Stimulated activated CD4-positive, alpha-beta T cell treated with anti-CD3 and anti-CD28 coated beads, Interleukin-15, amount 100 ng/mL, for 1 hour (primary cell): ENCODE measurements at regions not wholly inside any gene's neighbourhood (a gene's known extent, or its start where the extent isn't known, plus 50 kb on each side); places are given as distances from the start of the nearest gene placed in this dataset.

Source experiments
- DNase-seq, 2 donors: peaks; one replicate each; pipeline ENCODE4 v3.0.0-alpha.2; 2020; ENCODE audit warnings: low read depth in 1 of 2, low spot score in 1 of 2

GRCh38 chr10:28781296-28781695, 104.0 kb downstream of the BAMBI start:
- DNase-seq = no peak

GRCh38 chr10:28783087-28783486, 105.8 kb downstream of the BAMBI start:
- DNase-seq = no peak

GRCh38 chr10:28785018-28785417, 107.7 kb downstream of the BAMBI start:
- no peak for DNase-seq

- DNase-seq = no peak
Observed at GRCh38 chr10:28788252-28788651, 110.9 kb downstream of the BAMBI start.

GRCh38 chr10:28788762-28789161, 111.4 kb downstream of the BAMBI start:
- no peak for DNase-seq

GRCh38 chr10:28790146-28790545, 112.8 kb downstream of the BAMBI start:
- no peak for DNase-seq

- DNase-seq = no peak
Observed at GRCh38 chr10:28793482-28793881, 116.2 kb downstream of the BAMBI start.

GRCh38 chr10:28794986-28795385, 117.7 kb downstream of the BAMBI start:
- no peak for DNase-seq

- no peak for DNase-seq
Observed at GRCh38 chr10:28796606-28797512, 119.5 kb downstream of the BAMBI start.

GRCh38 chr10:28797904-28798371, 120.6 kb downstream of the BAMBI start:
- DNase-seq = no peak

- no peak for DNase-seq
Observed at GRCh38 chr10:28798428-28798955, 121.2 kb downstream of the BAMBI start.

GRCh38 chr10:28798964-28799363, 121.6 kb downstream of the BAMBI start:
- no peak for DNase-seq

GRCh38 chr10:28800144-28800543, 122.8 kb downstream of the BAMBI start:
- DNase-seq = no peak

GRCh38 chr10:28801247-28801646, 123.9 kb downstream of the BAMBI start:
- no peak for DNase-seq

- no peak for DNase-seq
Observed at GRCh38 chr10:28801869-28802268, 124.5 kb downstream of the BAMBI start.

GRCh38 chr10:28805390-28805789, 128.1 kb downstream of the BAMBI start:
- no peak for DNase-seq

- no peak for DNase-seq
Observed at GRCh38 chr10:28806488-28806941, 129.2 kb downstream of the BAMBI start.

GRCh38 chr10:28806951-28807759, 129.8 kb downstream of the BAMBI start:
- DNase-seq = no peak

GRCh38 chr10:28807760-28808613, 130.7 kb downstream of the BAMBI start:
- no peak for DNase-seq

GRCh38 chr10:28808693-28809092, 131.4 kb downstream of the BAMBI start:
- no peak for DNase-seq
